H9 (cell line): ENCODE measurements at regions not wholly inside any gene's neighbourhood (a gene's known extent, or its start where the extent isn't known, plus 50 kb on each side); places are given as distances from the start of the nearest gene placed in this dataset.

Source experiments
- DNase-seq: peaks from one replicate; pipeline ENCODE4 v3.0.0-alpha.2; 2017
- H2AFZ ChIP-seq: one replicate; pipeline ENCODE4 v1.6.1; 2013; ENCODE audit warnings: mild to moderate bottlenecking, low read length, control low read depth, moderate library complexity
- H2AK5ac ChIP-seq: 2 replicates; pipeline ENCODE4 v1.6.1; 2013; ENCODE audit warnings: low read length, control low read depth, mixed read lengths; ENCODE audit not compliant: insufficient read length
- H2BK120ac ChIP-seq: one replicate; pipeline ENCODE4 v1.6.1; 2013; ENCODE audit warnings: low read depth, mild to moderate bottlenecking, low read length, control low read depth, inconsistent platforms; ENCODE audit not compliant: poor library complexity, severe bottlenecking
- H2BK12ac ChIP-seq: 2 replicates; pipeline ENCODE4 v1.6.1; 2013; ENCODE audit warnings: low read length, control low read depth, mixed read lengths, low read depth; ENCODE audit not compliant: insufficient read length
- H2BK15ac ChIP-seq: 2 replicates; pipeline ENCODE4 v1.6.1; 2013; ENCODE audit warnings: low read depth, low read length, control low read depth
- H2BK20ac ChIP-seq: one replicate; pipeline ENCODE4 v1.6.1; 2013; ENCODE audit warnings: low read depth, mild to moderate bottlenecking, low read length, control low read depth, inconsistent platforms; ENCODE audit not compliant: poor library complexity, severe bottlenecking
- H2BK5ac ChIP-seq: 2 replicates; pipeline ENCODE4 v1.6.1; 2013; ENCODE audit warnings: low read length, control low read depth, mixed read lengths; ENCODE audit not compliant: insufficient read length
- H3K14ac ChIP-seq: 2 replicates; pipeline ENCODE4 v1.6.1; 2013; ENCODE audit warnings: low read length, control low read depth; ENCODE audit not compliant: insufficient read depth
- H3K18ac ChIP-seq: 2 replicates; pipeline ENCODE4 v1.6.1; 2013; ENCODE audit warnings: low read depth, mild to moderate bottlenecking, mixed read lengths, low read length, control low read depth; ENCODE audit not compliant: insufficient read length
- H3K23ac ChIP-seq: 2 replicates; pipeline ENCODE4 v1.6.1; 2013; ENCODE audit warnings: low read length, control low read depth, mixed read lengths, low read depth; ENCODE audit not compliant: insufficient read length
- H3K23me2 ChIP-seq: 2 replicates; pipeline ENCODE4 v1.6.1; 2013; ENCODE audit warnings: low read depth, mild to moderate bottlenecking, mixed read lengths, low read length, control low read depth; ENCODE audit not compliant: insufficient read length, poor library complexity, severe bottlenecking
- H3K27ac ChIP-seq: 2 replicates; pipeline ENCODE4 v1.5.1; 2013; ENCODE audit warnings: low read length, control low read depth, mixed read lengths, low read depth; ENCODE audit not compliant: insufficient read length
- H3K27me3 ChIP-seq: 2 replicates; pipeline ENCODE4 v1.6.1; 2013; ENCODE audit warnings: low read length, control low read depth, inconsistent platforms; ENCODE audit not compliant: insufficient read depth
- H3K4ac ChIP-seq: 2 replicates; pipeline ENCODE4 v1.6.1; 2013; ENCODE audit warnings: low read depth, mild to moderate bottlenecking, control low read depth, inconsistent platforms, low read length, moderate library complexity
- H3K4me1 ChIP-seq: 2 replicates; pipeline ENCODE4 v1.6.1; 2013; ENCODE audit warnings: low read length, control low read depth, inconsistent platforms; ENCODE audit not compliant: insufficient read depth
- H3K4me2 ChIP-seq: 2 replicates; pipeline ENCODE4 v1.6.1; 2013; ENCODE audit warnings: low read length, control low read depth, mixed read lengths; ENCODE audit not compliant: insufficient read length, insufficient read depth
- H3K56ac ChIP-seq: 2 replicates; pipeline ENCODE4 v1.6.1; 2013; ENCODE audit warnings: low read depth, mild to moderate bottlenecking, mixed read lengths, low read length, control low read depth; ENCODE audit not compliant: insufficient read length
- H3K79me1 ChIP-seq: 2 replicates; pipeline ENCODE4 v1.6.1; 2013; ENCODE audit warnings: low read depth, mild to moderate bottlenecking, moderate library complexity, low read length, control low read depth, inconsistent platforms; ENCODE audit not compliant: insufficient read depth, poor library complexity, severe bottlenecking
- H3K79me2 ChIP-seq: 2 replicates; pipeline ENCODE4 v1.6.1; 2013; ENCODE audit warnings: low read length, control low read depth, inconsistent platforms; ENCODE audit not compliant: insufficient read depth
- H3K9ac ChIP-seq: 2 replicates; pipeline ENCODE4 v1.6.1; 2013; ENCODE audit warnings: low read length, control low read depth, mixed read lengths; ENCODE audit not compliant: insufficient read length; ENCODE audit errors: extremely low read depth
- H3K9me3 ChIP-seq: one replicate; pipeline ENCODE4 v1.6.1; 2013; ENCODE audit warnings: low read depth, low read length, inconsistent platforms; ENCODE audit not compliant: control insufficient read depth
- H3T11ph ChIP-seq: one replicate; pipeline ENCODE4 v1.6.1; 2013; ENCODE audit warnings: mild to moderate bottlenecking, low read length, control low read depth, inconsistent platforms
- H4K20me1 ChIP-seq: one replicate; pipeline ENCODE4 v1.6.1; 2013; ENCODE audit not compliant: control insufficient read depth, insufficient read length, insufficient read depth
- H4K5ac ChIP-seq: 2 replicates; pipeline ENCODE4 v1.6.1; 2013; ENCODE audit warnings: low read depth, mild to moderate bottlenecking, mixed read lengths, low read length, control low read depth; ENCODE audit not compliant: insufficient read length
- H4K8ac ChIP-seq: replicated peaks from 2 replicates; pipeline ENCODE4 v1.6.1; 2013; ENCODE audit warnings: low read length, control low read depth, mixed read lengths, low read depth; ENCODE audit not compliant: insufficient read length
- H4K91ac ChIP-seq: 2 replicates; pipeline ENCODE4 v1.6.1; 2013; ENCODE audit warnings: low read depth, mild to moderate bottlenecking, moderate library complexity, mixed read lengths, low read length, control low read depth; ENCODE audit not compliant: insufficient read length
- H3K27ac Mint-ChIP-seq, 3 experiments: 2 replicates in 2 of 3; 3 replicates in 1 of 3; pipeline ENCODE4 v1.8.0; 2020 to 2021; ENCODE audit warnings: mixed read lengths in 3 of 3, mild to moderate bottlenecking in 1 of 3, moderate library complexity in 1 of 3
- H3K27me3 Mint-ChIP-seq: 2 replicates; pipeline ENCODE4 v1.8.0; 2021; ENCODE audit warnings: low read depth, mild to moderate bottlenecking, moderate library complexity, mixed read lengths
- H3K36me3 Mint-ChIP-seq, 3 experiments: 2 replicates in 2 of 3; 3 replicates in 1 of 3; pipeline ENCODE4 v1.8.0; 2020 to 2021; ENCODE audit warnings: low read depth in 3 of 3, mixed read lengths in 3 of 3; ENCODE audit not compliant: insufficient read depth in 1 of 3
- H3K4me1 Mint-ChIP-seq, 2 experiments: 2 replicates each; pipeline ENCODE4 v1.8.0; 2020; ENCODE audit warnings: mixed read lengths in 2 of 2
- H3K4me3 Mint-ChIP-seq, 2 experiments: 2 replicates in 1 of 2; 3 replicates in 1 of 2; pipeline ENCODE4 v1.8.0; 2020 to 2021; ENCODE audit warnings: mild to moderate bottlenecking in 2 of 2, mixed read lengths in 2 of 2, moderate library complexity in 1 of 2
- H3K9me3 Mint-ChIP-seq, 2 experiments: 2 replicates in 1 of 2; 3 replicates in 1 of 2; pipeline ENCODE4 v1.8.0; 2020; ENCODE audit warnings: mild to moderate bottlenecking in 2 of 2, mixed read lengths in 2 of 2, moderate library complexity in 1 of 2
- WGBS: extraction: QIAGEN DNeasy Blood & Tissue Kit; methylation state at CpG from one replicate; pipeline ENCODE4 v1.1.7; 2013; ENCODE audit warnings: missing lambda C conversion rate, low lambda C conversion rate, mixed read lengths; ENCODE audit not compliant: insufficient read length; ENCODE audit errors: extremely low coverage; 5-methylcytosine and 5-hydroxymethylcytosine counted together
- TF ChIP-seq, protein P1 (sequence below): fragments of 200-600 bp; sonication (generic); conservative IDR thresholded peaks from 3 replicates; pipeline ENCODE4 v1.8.0; 2021; ENCODE audit warnings: antibody characterized with exemption, mild to moderate bottlenecking

DNA sequence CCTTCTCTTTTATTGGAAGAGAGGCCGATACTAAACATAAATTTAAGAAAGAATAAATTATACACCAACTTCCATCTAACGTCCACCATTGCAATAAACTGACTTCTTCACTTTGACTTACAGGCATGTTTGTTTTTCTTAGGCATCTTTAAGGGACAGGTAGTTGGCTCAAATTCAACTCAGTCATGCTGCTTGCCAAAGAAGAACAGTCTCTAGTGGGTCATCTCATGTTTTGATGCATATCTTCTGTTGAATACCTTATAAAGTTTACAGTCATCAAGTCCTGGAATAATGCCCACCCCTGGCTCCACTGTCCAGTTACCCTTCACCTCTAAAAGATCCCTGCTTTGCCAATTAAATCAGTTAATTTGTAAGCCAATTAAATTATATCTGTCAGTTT is 328.2 kb upstream of the GRAMD2B start:
- Histone ChIP-seq H2AFZ (no peak overlapping the region), H3K79me1 (no peaks in the 10 kb centered on the region), H3K14ac (no peak overlapping the region), H2AK5ac (no peak overlapping the region), H3K4me1 (no peaks in the 10 kb centered on the region), H3K23me2 (no peaks in the 10 kb centered on the region), H4K20me1 (no peaks in the 10 kb centered on the region), H3K18ac (no peak overlapping the region), H3K27ac (no peak overlapping the region), H2BK5ac (no peak overlapping the region), H3T11ph (no peak overlapping the region), H2BK20ac (no peak overlapping the region), H4K8ac (no peak overlapping the region), H3K4me2 (no peak overlapping the region), H2BK12ac (no peak overlapping the region), H3K79me2 (no peaks in the 10 kb centered on the region), H2BK120ac (no peak overlapping the region), H3K23ac (no peak overlapping the region), H3K9me3 (no peaks in the 10 kb centered on the region), H4K91ac (no peak overlapping the region), H3K27me3 (no peaks in the 10 kb centered on the region), H3K4ac (no peak overlapping the region), H3K56ac (no peak overlapping the region), H2BK15ac (no peak overlapping the region), H4K5ac (no peak overlapping the region), H3K9ac (no peak overlapping the region)
- H3K27me3 Mint-ChIP-seq: no peaks in the 10 kb centered on the region; the same call in 1 of the 2 replicates
- H3K4me3 Mint-ChIP-seq: no peak overlapping the region
- peaks cover 10 to 17% of the 10 kb centered on the region in 2 experiments for H3K9me3 Mint-ChIP-seq
- no CpG with 5 or more reads among the region's 2 CpGs for WGBS
- no peak for DNase-seq
- no peak overlapping the region for H3K27ac Mint-ChIP-seq
- no peaks in the 10 kb centered on the region for H3K4me1 Mint-ChIP-seq
- H3K36me3 Mint-ChIP-seq: peaks cover 6 to 21% (median 8%) of the 10 kb centered on the region in 3 experiments
- TF ChIP-seq, protein P1, sequence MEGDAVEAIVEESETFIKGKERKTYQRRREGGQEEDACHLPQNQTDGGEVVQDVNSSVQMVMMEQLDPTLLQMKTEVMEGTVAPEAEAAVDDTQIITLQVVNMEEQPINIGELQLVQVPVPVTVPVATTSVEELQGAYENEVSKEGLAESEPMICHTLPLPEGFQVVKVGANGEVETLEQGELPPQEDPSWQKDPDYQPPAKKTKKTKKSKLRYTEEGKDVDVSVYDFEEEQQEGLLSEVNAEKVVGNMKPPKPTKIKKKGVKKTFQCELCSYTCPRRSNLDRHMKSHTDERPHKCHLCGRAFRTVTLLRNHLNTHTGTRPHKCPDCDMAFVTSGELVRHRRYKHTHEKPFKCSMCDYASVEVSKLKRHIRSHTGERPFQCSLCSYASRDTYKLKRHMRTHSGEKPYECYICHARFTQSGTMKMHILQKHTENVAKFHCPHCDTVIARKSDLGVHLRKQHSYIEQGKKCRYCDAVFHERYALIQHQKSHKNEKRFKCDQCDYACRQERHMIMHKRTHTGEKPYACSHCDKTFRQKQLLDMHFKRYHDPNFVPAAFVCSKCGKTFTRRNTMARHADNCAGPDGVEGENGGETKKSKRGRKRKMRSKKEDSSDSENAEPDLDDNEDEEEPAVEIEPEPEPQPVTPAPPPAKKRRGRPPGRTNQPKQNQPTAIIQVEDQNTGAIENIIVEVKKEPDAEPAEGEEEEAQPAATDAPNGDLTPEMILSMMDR: no peak
